K562 (cell line): ENCODE measurements at regions not wholly inside any gene's neighbourhood (a gene's known extent, or its start where the extent isn't known, plus 50 kb on each side); places are given as distances from the start of the nearest gene placed in this dataset.

Experiments used
- ATAC-seq: fragments of 200-7000 bp; cut with Tn5 transposase; 3 replicates; pipeline ENCODE4 v1.9.1; 2020; ENCODE audit warnings: moderate library complexity
- BruUV-seq: library from RNA; stranded (reverse); fragments of 400-500 nt; replicated peaks from 2 replicates; lab custom pipeline; 2021; lab: Mats Ljungman, UMichigan
- CTCF ChIA-PET: fragments of 300-600 bp; formaldehyde crosslinking; extraction: SDS; loops from one replicate; lab custom pipeline; 2021; ENCODE audit warnings: low intra/inter-chr PET ratio; lab: Yijun Ruan, JAX
- POLR2A ChIA-PET: fragments of 300-600, 350-650 bp; sonication (Branson Sonifier 250); formaldehyde crosslinking; extraction: SDS; loops from one replicate; lab custom pipeline; 2021; ENCODE audit warnings: antibody characterized with exemption, inconsistent platforms; lab: Yijun Ruan, JAX
- DNase-seq, 4 experiments: peaks; one replicate each; pipeline versions ENCODE4 v3.0.0 to v3.0.0-alpha.2; 2011 to 2018; ENCODE audit warnings: low spot score in 3 of 4, mixed read lengths in 3 of 4; ENCODE audit errors: extremely low read depth in 1 of 4
- FAIRE-seq: peaks from 2 replicates; lab custom pipeline; 2011; peaks lifted over from hg19 to GRCh38; lab: Jason Lieb, UNC
- H2AFZ ChIP-seq: 2 replicates; pipeline ENCODE4 v1.6.0; 2011; ENCODE audit warnings: low read depth, low read length, control low read depth, inconsistent platforms
- H3K27ac ChIP-seq: fragments of 200-600 bp; 3 replicates; pipeline ENCODE4 v1.8.0; 2011; ENCODE audit warnings: low read depth, mild to moderate bottlenecking, control low read depth, inconsistent platforms, low read length, moderate library complexity, mixed read lengths; ENCODE audit errors: extremely low read depth
- H3K27me3 ChIP-seq, 2 experiments: fragments of 300-600 bp in 1 of 2; 2 replicates in 1 of 2; 3 replicates in 1 of 2; pipeline versions ENCODE4 v1.6.0 to v1.8.0; 2011; ENCODE audit warnings: inconsistent platforms in 2 of 2, low read length in 2 of 2, mild to moderate bottlenecking in 1 of 2, mixed read lengths in 1 of 2, moderate library complexity in 1 of 2; ENCODE audit not compliant: control insufficient read depth in 2 of 2, insufficient read depth in 2 of 2
- H3K36me3 ChIP-seq: fragments of 300-600 bp; 3 replicates; pipeline ENCODE4 v1.8.0; 2011; ENCODE audit warnings: mild to moderate bottlenecking, low read length, inconsistent platforms; ENCODE audit not compliant: control insufficient read depth, insufficient read depth
- H3K4me1 ChIP-seq, 2 experiments: fragments of 200-600 bp in 1 of 2; replicated peaks in 1 of 2; 2 replicates in 1 of 2; 3 replicates in 1 of 2; pipeline versions ENCODE4 v1.5.1 to v1.8.0; 2011; ENCODE audit warnings: inconsistent platforms in 2 of 2, low read length in 2 of 2, mild to moderate bottlenecking in 1 of 2, mixed read lengths in 1 of 2, moderate library complexity in 1 of 2; ENCODE audit not compliant: control insufficient read depth in 2 of 2, insufficient read depth in 2 of 2
- H3K4me2 ChIP-seq: 2 replicates; pipeline ENCODE4 v1.6.1; 2011; ENCODE audit warnings: low read length, control low read depth, inconsistent platforms, mixed read lengths; ENCODE audit not compliant: insufficient read depth
- H3K4me3 ChIP-seq: fragments of 200-600 bp; sonication (generic), shearing (Covaris generic); 2 replicates; pipeline ENCODE4 v1.5.1; 2016; ENCODE audit warnings: control low read depth, inconsistent platforms
- H3K79me2 ChIP-seq: fragments of 200-600 bp; 3 replicates; pipeline ENCODE4 v1.8.0; 2011; ENCODE audit warnings: low read length, inconsistent platforms; ENCODE audit not compliant: control insufficient read depth, insufficient read depth
- H3K9ac ChIP-seq, 2 experiments: 2 replicates each; pipeline versions ENCODE4 v1.6.0 to v1.6.1; 2011; ENCODE audit warnings: low read depth in 2 of 2, low read length in 2 of 2, control low read depth in 1 of 2, inconsistent platforms in 1 of 2, mild to moderate bottlenecking in 1 of 2, mixed read lengths in 1 of 2; ENCODE audit not compliant: insufficient read depth in 1 of 2
- H3K9me1 ChIP-seq: one replicate; pipeline ENCODE4 v1.6.0; 2011; ENCODE audit warnings: inconsistent platforms, mild to moderate bottlenecking, low read length, moderate library complexity; ENCODE audit not compliant: control insufficient read depth, insufficient read depth
- H3K9me3 ChIP-seq: replicated peaks from 2 replicates; pipeline ENCODE4 v1.5.1; 2011; ENCODE audit warnings: low read depth, low read length, inconsistent platforms; ENCODE audit not compliant: control insufficient read depth, insufficient read depth
- H4K20me1 ChIP-seq: replicated peaks from 2 replicates; pipeline ENCODE4 v1.6.1; 2011; ENCODE audit warnings: low read length, inconsistent platforms, mixed read lengths; ENCODE audit not compliant: control insufficient read depth, insufficient read depth
- CHD4 ChIP-seq: fragments of 200-600 bp; sonication (generic); IDR thresholded peaks from 3 replicates; pipeline ENCODE4 v1.6.1; 2012; ENCODE audit warnings: low read depth, mild to moderate bottlenecking, mixed read lengths, low read length, inconsistent platforms; ENCODE audit not compliant: insufficient read depth, insufficient replicate concordance, poor library complexity, severe bottlenecking
- CTCF ChIP-seq, 3 experiments: IDR thresholded peaks in 2 of 3; conservative IDR thresholded peaks in 1 of 3; 2 replicates each; pipeline ENCODE4 v1.5.1; 2011 to 2012; ENCODE audit warnings: low read length in 3 of 3, mild to moderate bottlenecking in 3 of 3, control low read depth in 2 of 3, improper control_type of control experiment in 1 of 3, inconsistent platforms in 1 of 3, low read depth in 1 of 3, mixed read lengths in 1 of 3, moderate library complexity in 1 of 3; ENCODE audit not compliant: insufficient read depth in 2 of 3
- DLX4 ChIP-seq: fragments of 250-450 bp; sonication (Bioruptor Pico); IDR thresholded peaks from 2 replicates; pipeline ENCODE4 v1.6.1; 2021; ENCODE audit warnings: mild to moderate bottlenecking
- ETV1 ChIP-seq: fragments of 450-650 bp; conservative IDR thresholded peaks from 2 replicates; pipeline ENCODE4 v1.6.1; 2016; ENCODE audit warnings: missing genetic modification characterization, control low read depth, low read depth, missing compliant biosample characterization
- FOXA1 ChIP-seq: fragments of 450-650 bp; IDR thresholded peaks from 2 replicates; pipeline ENCODE4 v1.6.1; 2016; ENCODE audit warnings: mild to moderate bottlenecking, borderline replicate concordance
- GATA2 ChIP-seq: sonication (generic); formaldehyde crosslinking; IDR thresholded peaks from 2 replicates; pipeline ENCODE4 v1.4.0; 2020; ENCODE audit warnings: mild to moderate bottlenecking, missing genetic modification reagents
- MEF2D ChIP-seq: conservative IDR thresholded peaks from 2 replicates; pipeline ENCODE4 v1.6.1; 2016; ENCODE audit warnings: low read depth, missing genetic modification characterization, missing compliant biosample characterization
- MLLT1 ChIP-seq, 2 experiments: fragments of 450-650 bp; IDR thresholded peaks; 2 replicates each; pipeline ENCODE4 v1.6.1; 2016
- NCOR1 ChIP-seq: fragments of 450-650 bp; IDR thresholded peaks from 2 replicates; pipeline ENCODE4 v1.6.1; 2016; ENCODE audit warnings: mild to moderate bottlenecking, moderate library complexity
- NR2F6 ChIP-seq: fragments of 450-650 bp; formaldehyde crosslinking; IDR thresholded peaks from 2 replicates; pipeline ENCODE4 v1.4.0; 2020; ENCODE audit warnings: mild to moderate bottlenecking
- RBM15 ChIP-seq: fragments of 200-400 bp; formaldehyde crosslinking; IDR thresholded peaks from 2 replicates; pipeline ENCODE4 v1.6.1; 2018; ENCODE audit warnings: mild to moderate bottlenecking, low read length, moderate library complexity; ENCODE audit not compliant: insufficient read depth
- RFX5 ChIP-seq: IDR thresholded peaks from 2 replicates; pipeline ENCODE4 v1.6.1; 2011; ENCODE audit warnings: low read depth, mild to moderate bottlenecking, improper control_type of control experiment, low read length
- STAT5B ChIP-seq: fragments of 250-450 bp; sonication (Bioruptor Pico); IDR thresholded peaks from 2 replicates; pipeline ENCODE4 v1.8.0; 2021; ENCODE audit warnings: mild to moderate bottlenecking, inconsistent platforms
- ZBTB11 ChIP-seq, 3 experiments: fragments of 200-800 bp in 1 of 3; fragments of 250-450 bp in 1 of 3; fragments of 450-650 bp in 1 of 3; sonication (Bioruptor Pico) in 1 of 3; sonication (Bioruptor generic) in 1 of 3; formaldehyde crosslinking in 1 of 3; IDR thresholded peaks; 2 replicates each; pipeline versions ENCODE4 v1.6.1 to v1.8.0; 2016 to 2022; ENCODE audit warnings: mild to moderate bottlenecking in 2 of 3, missing genetic modification characterization in 2 of 3, missing compliant biosample characterization in 1 of 3, moderate library complexity in 1 of 3
- ZNF174 ChIP-seq: fragments of 250-450 bp; sonication (Bioruptor Pico); IDR thresholded peaks from 2 replicates; pipeline ENCODE4 v1.4.0; 2020; ENCODE audit warnings: mild to moderate bottlenecking
- ZNF23 ChIP-seq: fragments of 250-450 bp; sonication (Bioruptor Pico); IDR thresholded peaks from 2 replicates; pipeline ENCODE4 v1.4.0; 2020; ENCODE audit warnings: mild to moderate bottlenecking
- ZNF75A ChIP-seq: fragments of 450-650 bp; formaldehyde crosslinking; IDR thresholded peaks from 2 replicates; pipeline ENCODE4 v1.4.0; 2020; ENCODE audit warnings: mild to moderate bottlenecking
- WGBS: fragments of 100-300 bp; shearing (Covaris generic); methylation state at CpG from one replicate; pipeline ENCODE4 v1.1.6; 2016; ENCODE audit warnings: low coverage, mixed read lengths; ENCODE audit not compliant: insufficient coverage; ENCODE audit errors: missing lambda C conversion rate; 5-methylcytosine and 5-hydroxymethylcytosine counted together
- in situ Hi-C: fragments of 300-500 bp; cut with MboI; formaldehyde crosslinking; loops from 4 replicates; pipeline ENCODE4 v1.15.0; 2018; ENCODE audit warnings: inconsistent platforms, mixed read lengths
- intact Hi-C: fragments of 100-400 bp; cut with micrococcal nuclease; formaldehyde crosslinking; loops from 2 replicates; pipeline ENCODE4 v1.14.2; 2022

- in situ Hi-C loops (no loop called here), intact Hi-C loops (no loop called here)
- ChIA-PET POLR2A (interaction anchor here (0.7 kb wide), 1 partner anchor 187 kb away, joined by 4 read pairs; no protein-coding TSS in a partner anchor), CTCF (no interaction called here)
- WGBS, result 25% methylated on average over 2 of the region's 2 CpGs
- H3K4me1 ChIP-seq, result no peaks in the 10 kb centered on the region
- DNase-seq (no peak), FAIRE-seq (no peak), ATAC-seq (no peak)
- no peak overlapping the region for H3K4me3 ChIP-seq
- H3K4me2 ChIP-seq, result no peak overlapping the region
- no peak overlapping the region for H3K27ac ChIP-seq
- no peaks in the 10 kb centered on the region for H3K9me3 ChIP-seq
- no peaks in the 10 kb centered on the region for H3K79me2 ChIP-seq
- no peak overlapping the region for H3K9ac ChIP-seq
- H3K27me3 ChIP-seq, result no peaks in the 10 kb centered on the region
- no peaks in the 10 kb centered on the region for H3K36me3 ChIP-seq
- no TSS peak for BruUV-seq
- H4K20me1 ChIP-seq, result no peaks in the 10 kb centered on the region
- H2AFZ ChIP-seq, result no peak overlapping the region
- H3K9me1 ChIP-seq, result no peaks in the 10 kb centered on the region
- TF ChIP-seq RFX5, result no peak
- no peak for TF ChIP-seq GATA2 (CRISPR knock-in tag)
- TF ChIP-seq ZNF174 (CRISPR knock-in tag), result no peak
- TF ChIP-seq NCOR1, result no peak
- TF ChIP-seq ETV1 (tag), result no peak
- TF ChIP-seq STAT5B, result no peak
- no peak for TF ChIP-seq RBM15
- no peak for TF ChIP-seq ZBTB11 (CRISPR knock-in tag; IDR thresholded peaks at IDR 0.05)
- TF ChIP-seq ZNF23, result no peak
- no peak for TF ChIP-seq MLLT1 (IDR thresholded peaks at IDR 0.05)
- no peak for TF ChIP-seq MEF2D (tag)
- TF ChIP-seq CHD4, result no peak
- TF ChIP-seq CTCF (IDR thresholded peaks at IDR 0.05 in 2 of 3, conservative IDR thresholded peaks at IDR 0.05 in 1 of 3; ENCODE audit: insufficient read depth in 2 of 3, low read depth in 1 of 3, low read length in 3 of 3), result no peak
- no peak for TF ChIP-seq ZNF75A
- no peak for TF ChIP-seq NR2F6 (CRISPR knock-in tag)
- no peak for TF ChIP-seq DLX4 (CRISPR knock-in tag)
- TF ChIP-seq FOXA1, result no peak
Measured at GRCh38 chr10:88106366-88106765, 242.9 kb downstream of the PTEN start.
